HAP-1 (cell line): ENCODE measurements at regions not wholly inside any gene's neighbourhood (a gene's known extent, or its start where the extent isn't known, plus 50 kb on each side); places are given as distances from the start of the nearest gene placed in this dataset.
"Not testable (repeated sequence)": the region's sequence is repeated elsewhere in the genome, so short reads cannot be mapped to it uniquely, and the experiment has no call there.

Experiments
- DNase-seq, 2 experiments: peaks; one replicate each; pipeline ENCODE4 v3.0.0-alpha.2; 2016 to 2020; ENCODE audit warnings: low spot score in 2 of 2
- H3K27me3 ChIP-seq: fragments of 250-450 bp; sonication (Bioruptor Pico); 2 replicates; pipeline ENCODE4 v1.5.1; 2020; ENCODE audit warnings: low read depth, mild to moderate bottlenecking, moderate library complexity
- H3K36me3 ChIP-seq: fragments of 250-450 bp; sonication (Bioruptor Pico); replicated peaks from 2 replicates; pipeline ENCODE4 v1.5.1; 2020; ENCODE audit warnings: mild to moderate bottlenecking
- H3K4me1 ChIP-seq: fragments of 250-450 bp; sonication (Bioruptor Pico); 2 replicates; pipeline ENCODE4 v1.5.1; 2020; ENCODE audit warnings: mild to moderate bottlenecking
- H3K4me3 ChIP-seq: fragments of 250-450 bp; sonication (Bioruptor Pico); 2 replicates; pipeline ENCODE4 v1.5.1; 2020; ENCODE audit warnings: mild to moderate bottlenecking, moderate library complexity
- H3K9me3 ChIP-seq: fragments of 250-450 bp; sonication (Bioruptor Pico); 2 replicates; pipeline ENCODE4 v1.5.1; 2020; ENCODE audit warnings: mild to moderate bottlenecking, moderate library complexity
- in situ Hi-C: fragments of 300-500 bp; cut with MboI; formaldehyde crosslinking; loops from 3 replicates; pipeline ENCODE4 v1.14.3; 2020; ENCODE audit warnings: low sequenced_read_pairs, inconsistent platforms, mixed read lengths

DNA sequence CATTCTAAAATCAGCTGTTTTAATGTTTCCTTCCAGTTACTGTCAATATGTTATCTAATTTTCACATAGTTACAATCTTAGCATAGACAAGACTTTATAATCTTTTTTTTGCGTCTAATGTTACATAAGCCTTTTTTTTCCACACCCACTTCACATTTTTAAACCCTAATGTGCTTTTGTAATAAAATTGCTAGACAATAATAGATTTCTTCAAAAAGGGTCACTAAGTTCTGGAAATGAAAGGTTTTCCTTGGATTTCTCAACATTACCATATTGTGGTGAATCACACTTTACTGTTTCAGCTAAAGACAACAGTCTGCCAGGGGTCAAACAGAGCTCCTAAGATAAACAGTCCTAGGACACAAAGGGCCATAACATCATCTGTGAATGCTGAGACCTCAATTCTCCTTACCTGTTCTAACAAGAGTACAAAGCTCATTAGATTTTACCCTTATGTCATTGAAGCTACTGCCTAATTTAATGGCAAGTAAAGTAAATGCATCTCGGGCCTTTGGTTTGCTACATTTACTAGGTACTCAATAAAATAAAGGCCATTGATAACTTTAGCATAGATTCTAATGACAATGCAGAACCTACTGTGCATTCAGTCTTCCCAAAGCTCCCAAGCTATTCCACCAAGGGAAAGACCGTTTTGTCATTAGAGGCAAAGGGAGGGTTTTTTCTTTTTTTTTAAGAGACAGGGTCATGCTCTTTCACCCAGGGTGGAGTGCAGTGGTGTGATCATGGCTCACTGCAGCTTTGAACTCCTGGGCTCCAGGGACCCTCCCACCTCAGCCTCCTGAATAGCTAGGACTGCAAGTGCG lies 111.2 kb upstream of the SLC38A2 start:
- H3K9me3 ChIP-seq, result no peaks in the 10 kb centered on the region

GRCh38 chr12:46480724-46481123 lies 108.2 kb upstream of the SLC38A2 start:
- Histone ChIP-seq H3K27me3 (no peaks in the 10 kb centered on the region), H3K36me3 (no peaks in the 10 kb centered on the region), H3K4me3 (no peak overlapping the region), H3K9me3 (no peaks in the 10 kb centered on the region), H3K4me1 (no peaks in the 10 kb centered on the region)
- in situ Hi-C loops, result no loop called here
- no peak for DNase-seq

More for the DNA sequence above, 111.2 kb upstream of the SLC38A2 start:
- in situ Hi-C loops, result no loop called here
- Histone ChIP-seq H3K36me3 (no peaks in the 10 kb centered on the region), H3K27me3 (no peaks in the 10 kb centered on the region), H3K4me1 (no peaks in the 10 kb centered on the region), H3K4me3 (no peak overlapping the region)
- no peak for DNase-seq

GRCh38 chr12:46480316-46480715 lies 107.7 kb upstream of the SLC38A2 start:
- H3K36me3 ChIP-seq, result no peaks in the 10 kb centered on the region
- no peak for DNase-seq
- H3K4me3 ChIP-seq, result no peak overlapping the region
- H3K27me3 ChIP-seq, result no peaks in the 10 kb centered on the region
- no peaks in the 10 kb centered on the region for H3K4me1 ChIP-seq
- in situ Hi-C loops, result no loop called here
- no peaks in the 10 kb centered on the region for H3K9me3 ChIP-seq

GRCh38 chr12:46478123-46478522 lies 105.5 kb upstream of the SLC38A2 start:
- no peak for DNase-seq
- no peaks in the 10 kb centered on the region for H3K27me3 ChIP-seq
- no peaks in the 10 kb centered on the region for H3K9me3 ChIP-seq
- H3K4me3 ChIP-seq, result no peak overlapping the region
- H3K4me1 ChIP-seq, result no peaks in the 10 kb centered on the region
- no peaks in the 10 kb centered on the region for H3K36me3 ChIP-seq
- in situ Hi-C loops, result no loop called here

- no peak for DNase-seq
- Histone ChIP-seq H3K27me3 (no peaks in the 10 kb centered on the region), H3K36me3 (no peaks in the 10 kb centered on the region), H3K9me3 (no peaks in the 10 kb centered on the region), H3K4me1 (no peaks in the 10 kb centered on the region), H3K4me3 (no peak overlapping the region)
- in situ Hi-C loops, result no loop called here
These were observed 105.0 kb upstream of the SLC38A2 start for GRCh38 chr12:46477541-46477940.

GRCh38 chr12:46475972-46476645 lies 103.5 kb upstream of the SLC38A2 start:
- H3K9me3 ChIP-seq, result no peaks in the 10 kb centered on the region
- H3K4me1 ChIP-seq, result no peaks in the 10 kb centered on the region
- in situ Hi-C loops, result no loop called here
- DNase-seq, result no peak
- H3K4me3 ChIP-seq, result no peak overlapping the region
- H3K36me3 ChIP-seq, result no peaks in the 10 kb centered on the region
- no peaks in the 10 kb centered on the region for H3K27me3 ChIP-seq

GRCh38 chr12:46474385-46474784 lies 101.8 kb upstream of the SLC38A2 start:
- in situ Hi-C loops, H3K9me3 ChIP-seq, H3K36me3 ChIP-seq, H3K4me3 ChIP-seq, DNase-seq, H3K27me3 ChIP-seq, H3K4me1 ChIP-seq: not testable (repeated sequence)

DNA sequence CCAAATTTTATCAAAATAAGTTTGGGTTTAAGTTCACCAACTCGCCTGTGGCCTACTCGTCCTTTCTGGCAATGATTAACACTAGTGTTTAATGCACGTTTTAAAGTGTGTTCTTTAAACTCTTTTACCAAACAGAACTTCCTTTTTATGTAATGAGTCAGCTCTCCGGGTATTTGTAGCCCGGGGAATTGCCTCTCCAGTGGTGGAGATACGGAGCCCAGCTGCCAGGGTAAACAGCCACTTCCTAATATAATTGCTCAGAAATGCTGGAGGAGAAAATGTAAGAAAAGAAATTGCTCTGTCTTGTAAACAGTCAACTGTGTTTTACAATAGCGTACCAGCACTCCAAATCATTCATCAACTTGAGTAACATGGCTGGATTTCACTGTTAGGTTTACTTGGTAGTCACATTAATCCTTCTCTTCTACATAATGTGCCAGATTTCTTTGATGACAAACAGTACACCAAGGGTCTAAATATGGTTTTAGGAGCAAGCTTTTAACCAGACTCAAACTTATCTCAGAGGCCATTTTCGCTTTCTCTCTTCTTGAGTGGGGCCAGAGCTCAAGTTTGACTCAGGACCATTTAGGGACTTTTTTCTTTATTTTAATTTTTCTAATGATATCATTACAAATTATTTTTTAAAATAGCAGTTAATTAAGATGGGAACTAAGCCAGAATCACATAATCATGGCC lies 101.2 kb upstream of the SLC38A2 start:
- H3K27me3 ChIP-seq, result no peaks in the 10 kb centered on the region
- H3K4me3 ChIP-seq, result no peak overlapping the region
- no peaks in the 10 kb centered on the region for H3K36me3 ChIP-seq
- in situ Hi-C loops, result no loop called here
- no peaks in the 10 kb centered on the region for H3K4me1 ChIP-seq
- no peak for DNase-seq
- no peaks in the 10 kb centered on the region for H3K9me3 ChIP-seq

DNA sequence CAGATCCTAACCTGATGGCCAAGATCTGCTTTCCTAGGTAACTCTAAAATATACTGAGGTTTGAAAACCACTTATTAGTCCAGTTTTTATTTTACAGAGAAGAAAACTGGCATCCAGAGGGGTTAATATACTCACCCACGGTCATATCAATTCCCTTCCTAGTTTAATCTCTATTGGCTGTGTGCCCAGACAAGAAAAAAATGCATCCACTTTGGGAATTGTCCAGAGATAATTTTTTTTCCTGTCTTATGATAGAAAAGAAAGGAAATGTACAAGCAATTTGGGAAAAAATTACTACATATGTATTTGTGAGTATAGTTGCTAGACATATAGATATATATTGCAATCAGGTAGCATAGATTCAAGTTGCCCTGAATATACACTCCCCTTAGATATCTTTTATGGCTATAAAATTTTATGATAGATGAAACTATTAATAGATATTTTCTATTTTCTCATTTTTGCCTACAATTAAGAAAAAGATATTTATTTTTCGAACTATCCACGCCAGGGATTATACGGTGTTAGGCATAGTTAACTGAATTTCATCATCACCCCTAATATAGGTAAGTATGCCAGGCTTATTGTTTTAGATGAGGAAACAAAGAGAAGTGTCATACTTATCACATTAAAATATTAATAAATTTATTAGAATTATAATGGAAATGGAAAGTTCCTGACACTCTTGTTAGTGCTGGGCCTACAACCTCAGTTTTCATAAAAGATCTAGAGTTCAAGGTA lies 100.5 kb upstream of the SLC38A2 start:
- Histone ChIP-seq H3K9me3 (no peaks in the 10 kb centered on the region), H3K36me3 (no peaks in the 10 kb centered on the region), H3K27me3 (no peaks in the 10 kb centered on the region), H3K4me3 (no peak overlapping the region), H3K4me1 (no peaks in the 10 kb centered on the region)
- in situ Hi-C loops, result no loop called here
- DNase-seq, result no peak

- no peak for DNase-seq
- H3K9me3 ChIP-seq, result no peaks in the 10 kb centered on the region
- in situ Hi-C loops, result no loop called here
- 0 out of 2 replicates have a peak, but pooled peaks cover 4% of the 10 kb centered on the region for H3K27me3 ChIP-seq
- no peaks in the 10 kb centered on the region for H3K4me1 ChIP-seq
- H3K4me3 ChIP-seq, result no peak overlapping the region
- no peaks in the 10 kb centered on the region for H3K36me3 ChIP-seq
These were observed 99.7 kb upstream of the SLC38A2 start for GRCh38 chr12:46472144-46472705.

- in situ Hi-C loops, result no loop called here
- Histone ChIP-seq H3K27me3 (0 out of 2 replicates have a peak, but pooled peaks cover 4% of the 10 kb centered on the region), H3K4me3 (no peak overlapping the region), H3K9me3 (no peaks in the 10 kb centered on the region), H3K36me3 (no peaks in the 10 kb centered on the region), H3K4me1 (no peaks in the 10 kb centered on the region)
- DNase-seq, result no peak
These were observed 98.8 kb upstream of the SLC38A2 start for GRCh38 chr12:46471404-46471803.

DNA sequence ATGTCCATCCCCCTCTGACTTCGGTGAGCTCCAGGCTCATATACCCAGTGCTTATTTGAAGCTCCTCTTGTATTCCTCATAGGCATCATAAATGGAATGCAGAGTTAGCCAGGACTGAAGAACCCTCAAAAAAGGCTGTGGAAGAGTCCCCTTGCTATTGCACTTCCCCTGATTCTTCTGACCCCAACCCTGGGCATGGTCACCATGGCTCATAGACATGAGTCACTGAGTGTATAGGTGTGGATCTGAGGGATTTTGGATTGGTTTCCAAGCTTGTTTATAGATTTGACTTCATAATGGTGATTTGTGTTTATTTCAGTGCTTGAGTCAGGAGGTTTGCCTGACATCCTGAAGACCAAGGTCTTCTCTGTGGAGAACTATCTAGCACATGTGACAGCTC lies 98.4 kb upstream of the SLC38A2 start:
- no peak for DNase-seq
- H3K27me3 ChIP-seq, result 0 out of 2 replicates have a peak, but pooled peaks cover 4% of the 10 kb centered on the region
- H3K9me3 ChIP-seq, result no peaks in the 10 kb centered on the region
- in situ Hi-C loops, result no loop called here
- no peak overlapping the region for H3K4me3 ChIP-seq
- no peaks in the 10 kb centered on the region for H3K4me1 ChIP-seq
- H3K36me3 ChIP-seq, result no peaks in the 10 kb centered on the region

DNA sequence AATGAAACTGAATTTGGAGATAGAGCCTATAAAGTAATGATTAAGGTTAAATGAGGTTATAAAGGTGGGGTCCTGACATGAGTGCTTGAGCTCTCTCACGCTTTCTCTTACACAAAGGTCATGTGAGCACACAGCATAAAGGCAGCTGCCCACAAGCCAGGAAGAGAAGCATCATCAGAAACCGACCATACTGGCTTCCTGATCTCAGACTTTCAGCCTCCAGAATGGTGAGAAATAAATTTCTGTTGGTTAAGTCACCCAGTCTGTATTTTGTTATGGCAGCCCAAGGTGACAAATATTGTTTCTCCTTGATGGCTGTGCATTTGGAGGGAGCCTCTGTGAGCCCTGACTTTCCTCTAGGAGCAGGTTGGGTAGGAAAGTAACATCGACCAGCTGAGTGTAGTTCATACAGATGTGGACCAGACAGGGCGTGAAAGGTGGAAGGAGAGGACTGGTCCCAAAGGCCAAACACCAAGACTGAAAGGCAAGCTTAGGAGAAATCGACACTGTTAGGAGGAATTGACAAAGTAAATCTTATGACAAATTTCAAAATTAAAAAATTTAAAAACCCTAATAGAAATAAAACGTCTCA lies 97.6 kb upstream of the SLC38A2 start:
- H3K4me3 ChIP-seq, result no peak overlapping the region
- H3K36me3 ChIP-seq, result no peaks in the 10 kb centered on the region
- no peaks in the 10 kb centered on the region for H3K4me1 ChIP-seq
- H3K9me3 ChIP-seq, result no peaks in the 10 kb centered on the region
- in situ Hi-C loops, result no loop called here
- H3K27me3 ChIP-seq, result 0 out of 2 replicates have a peak, but pooled peaks cover 4% of the 10 kb centered on the region
- DNase-seq, result no peak
